Fibroblast of mammary gland (primary cell): ENCODE measurements at regions not wholly inside any gene's neighbourhood (a gene's known extent, or its start where the extent isn't known, plus 50 kb on each side); places are given as distances from the start of the nearest gene placed in this dataset.

ENCODE experiments used
- DNase-seq: peaks from one replicate; pipeline ENCODE4 v3.0.0-alpha.2; 2010; ENCODE audit warnings: low read depth
- H3K4me3 ChIP-seq: 2 replicates; pipeline ENCODE4 v1.5.1; 2011; ENCODE audit warnings: low read depth, mild to moderate bottlenecking, low read length, moderate library complexity; ENCODE audit not compliant: control insufficient read depth
- CTCF ChIP-seq: conservative IDR thresholded peaks from 2 replicates; pipeline ENCODE4 v1.5.1; 2011; ENCODE audit warnings: low read depth, low read length, inconsistent platforms; ENCODE audit not compliant: control insufficient read depth, insufficient read depth

GRCh38 chr6:113140721-113141120, 716.4 kb upstream of the MARCKS start:
- TF ChIP-seq CTCF: no peak
- no peak for DNase-seq
- H3K4me3 ChIP-seq: no peak overlapping the region

DNA sequence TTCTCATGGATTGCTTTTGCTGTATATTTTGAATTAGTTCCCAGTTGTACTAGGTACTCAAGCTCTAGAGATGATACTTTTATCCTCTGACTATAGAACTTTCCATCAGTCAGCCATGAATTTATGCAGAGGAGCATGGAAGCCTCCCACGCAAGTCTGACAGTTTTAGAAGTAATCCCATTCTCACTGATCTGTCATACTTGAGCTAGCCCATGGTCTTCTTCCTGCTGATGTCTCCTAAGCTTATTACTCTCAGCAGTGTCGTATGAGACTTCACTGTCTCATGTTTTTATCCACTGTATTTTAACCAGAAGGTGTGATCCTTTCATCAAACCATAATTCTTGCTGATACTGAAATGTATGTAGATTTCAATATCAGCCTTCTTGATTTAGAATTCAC, 715.2 kb upstream of the MARCKS start:
- H3K4me3 ChIP-seq: no peak overlapping the region
- DNase-seq: no peak
- no peak for TF ChIP-seq CTCF

GRCh38 chr6:113142671-113143174, 714.4 kb upstream of the MARCKS start:
- TF ChIP-seq CTCF: no peak
- no peak for DNase-seq
- no peak overlapping the region for H3K4me3 ChIP-seq

- DNase-seq: no peak
- TF ChIP-seq CTCF: no peak
- no peak overlapping the region for H3K4me3 ChIP-seq
Observed at GRCh38 chr6:113143206-113143605, 713.9 kb upstream of the MARCKS start.

DNA sequence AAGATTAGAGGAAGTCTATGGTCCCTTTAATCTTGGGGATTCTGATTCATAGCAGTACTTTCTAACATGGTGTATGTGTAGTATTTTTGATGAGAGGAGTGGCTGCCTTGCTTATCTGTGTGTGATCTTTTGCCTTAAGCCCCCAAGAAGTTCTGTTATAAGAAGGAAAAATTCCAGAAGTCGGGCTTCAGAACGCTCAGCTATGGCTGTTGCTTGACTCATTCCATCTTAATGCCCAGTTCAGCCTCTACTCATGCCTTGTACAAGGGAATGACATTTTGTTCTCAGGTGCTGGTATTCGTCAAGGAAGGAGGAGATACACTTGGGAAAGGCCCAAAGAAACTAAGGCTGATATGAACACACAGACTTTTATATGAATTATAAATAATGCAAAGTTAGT, 713.0 kb upstream of the MARCKS start:
- TF ChIP-seq CTCF: no peak
- no peak for DNase-seq
- no peak overlapping the region for H3K4me3 ChIP-seq

DNA sequence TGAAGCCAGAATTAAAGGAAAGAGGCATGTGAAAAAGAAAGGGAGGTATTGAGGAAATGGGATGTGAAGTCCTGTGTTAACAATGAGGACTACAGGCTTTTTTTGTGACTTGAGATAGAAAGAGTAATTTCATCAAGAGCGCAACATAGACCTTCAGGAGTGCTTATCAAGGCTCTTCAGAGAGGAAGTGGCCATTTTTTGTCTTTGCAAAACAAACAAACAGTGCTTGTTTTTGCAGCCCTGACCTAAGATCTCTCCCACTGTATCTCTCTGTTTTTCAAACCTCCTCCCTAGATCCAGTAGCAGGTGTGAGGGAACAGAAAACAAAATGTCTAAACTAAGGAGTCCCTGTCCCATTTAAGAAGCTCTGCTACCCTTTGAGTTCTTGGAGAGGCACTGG, 710.3 kb upstream of the MARCKS start:
- no peak overlapping the region for H3K4me3 ChIP-seq
- TF ChIP-seq CTCF: no peak
- no peak for DNase-seq

DNA sequence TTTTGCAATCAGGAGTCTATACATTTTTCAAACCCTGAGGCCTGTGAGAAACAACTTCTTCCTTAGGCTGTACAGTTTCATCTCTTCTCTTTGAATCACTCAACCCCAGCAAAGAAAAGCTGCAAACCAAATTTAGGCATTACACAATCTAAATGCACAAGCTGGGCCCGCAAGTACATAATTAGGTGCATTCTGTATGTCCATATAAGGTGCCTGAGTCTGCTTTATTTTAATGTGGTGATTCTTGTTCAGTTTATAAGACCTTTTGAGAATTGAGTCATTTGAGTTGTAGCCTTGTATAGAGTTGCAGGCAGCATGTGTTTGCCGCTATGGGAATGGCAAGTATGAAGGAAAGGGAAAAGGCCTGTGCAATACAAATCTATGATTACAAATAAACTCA, 709.6 kb upstream of the MARCKS start:
- TF ChIP-seq CTCF: no peak
- H3K4me3 ChIP-seq: no peak overlapping the region
- DNase-seq: peak; percentile 29
